ENCODE measurements at regions not wholly inside any gene's neighbourhood (a gene's known extent, or its start where the extent isn't known, plus 50 kb on each side); places are given as distances from the start of the nearest gene placed in this dataset.

DNA sequence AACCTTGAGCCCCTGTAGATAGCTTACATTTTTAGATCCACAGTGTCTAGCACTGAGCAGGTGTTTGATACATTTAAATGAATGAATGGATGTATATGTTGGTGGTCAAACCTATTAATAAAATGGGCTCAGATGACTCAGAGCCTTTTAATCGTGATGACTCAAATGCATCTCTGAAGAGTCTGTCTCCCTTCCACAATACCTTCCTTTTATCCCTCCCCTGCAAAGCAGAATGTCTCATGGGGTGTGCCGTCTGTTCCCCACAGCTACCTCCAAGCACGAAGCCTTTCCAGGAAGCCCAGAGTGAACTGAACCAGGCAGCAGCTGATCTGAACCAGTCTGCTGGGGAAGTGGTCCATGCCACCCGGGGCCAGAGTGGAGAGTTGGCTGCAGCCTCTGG, 303.5 kb upstream of the TPM1 start:
- DNase-seq: peak in 1 of 51 donors; percentile 27

DNA sequence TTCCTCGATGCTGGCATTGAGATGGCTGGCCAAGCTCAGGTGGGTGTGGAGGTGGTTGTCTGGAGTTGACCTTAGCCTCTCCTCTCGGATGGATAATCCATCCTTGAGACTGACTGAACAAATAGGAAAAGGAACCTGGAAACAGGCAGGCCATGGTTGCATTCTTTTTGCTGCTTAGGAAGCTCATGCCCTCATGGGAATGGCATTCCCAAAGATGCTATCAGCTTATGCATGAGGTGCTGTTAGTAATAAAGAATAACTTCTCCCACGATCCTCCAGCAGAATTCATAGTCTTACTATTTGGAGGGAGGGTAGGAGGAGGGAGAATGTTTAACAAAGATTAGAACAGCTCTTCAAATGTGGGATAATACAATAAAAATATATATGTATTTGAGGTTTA, 303.0 kb upstream of the TPM1 start:
- DNase-seq: no peak

DNA sequence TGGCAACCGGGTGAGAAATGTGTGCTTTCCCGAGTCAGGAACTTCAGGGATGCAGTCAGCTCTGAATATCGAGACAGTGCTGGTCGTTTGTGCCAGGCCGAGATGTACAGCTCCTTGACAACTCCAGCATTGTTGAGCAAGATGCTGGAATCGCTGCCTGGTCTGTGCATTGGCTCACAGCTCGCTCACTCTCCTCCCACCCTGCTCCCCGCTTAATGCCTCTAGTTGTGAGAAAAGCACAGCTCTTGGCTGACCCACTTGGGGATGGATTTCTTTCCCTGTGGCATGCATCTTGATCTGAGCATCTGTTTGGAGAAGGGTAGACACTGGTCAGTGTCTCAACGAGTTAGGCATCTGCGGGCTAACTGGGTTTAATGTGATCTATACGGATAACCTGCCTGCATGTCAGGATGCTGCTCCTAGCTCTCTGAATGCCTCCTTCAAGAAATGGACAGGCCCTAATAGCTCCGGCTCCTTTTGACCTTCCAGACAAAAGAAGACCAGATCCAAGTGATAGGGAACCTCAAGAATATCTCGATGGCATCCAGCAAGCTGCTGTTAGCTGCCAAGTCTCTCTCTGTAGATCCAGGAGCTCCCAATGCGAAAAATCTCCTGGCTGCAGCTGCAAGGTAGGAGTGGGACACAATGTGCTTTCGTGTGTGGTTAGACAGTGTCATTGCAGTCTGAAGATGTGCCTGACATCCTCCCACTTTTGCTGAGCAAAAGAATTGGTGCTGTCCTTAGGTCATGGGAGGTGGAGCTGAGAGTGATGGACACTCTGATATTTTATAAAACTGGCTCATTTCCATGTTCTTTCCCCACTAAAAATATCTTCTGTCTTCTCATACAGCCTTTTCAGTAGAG, 302.2 kb upstream of the TPM1 start:
- peak in 32 of 51 donors; percentile 10 to 79 (median 46) for DNase-seq

DNA sequence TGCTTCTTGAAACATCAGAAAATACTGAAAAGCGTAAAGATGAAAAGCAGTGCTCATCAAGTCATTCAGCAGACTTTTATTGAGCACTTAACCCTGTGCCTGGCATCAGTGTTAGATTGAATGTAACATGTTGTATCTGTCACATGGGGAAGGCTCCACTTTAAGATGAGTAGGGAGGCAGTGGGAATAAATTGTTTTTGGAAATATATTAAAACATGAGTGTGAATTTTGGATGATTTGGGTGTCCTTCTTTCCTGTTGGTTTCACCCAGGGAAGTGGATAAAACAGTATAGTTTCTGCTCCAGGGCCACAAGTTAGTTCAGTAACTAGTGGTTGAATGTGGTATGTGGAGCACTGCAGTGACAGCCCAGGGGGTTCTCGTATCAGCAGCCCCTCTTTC, 301.4 kb upstream of the TPM1 start:
- DNase-seq: peak in 1 of 51 donors; percentile 13

DNA sequence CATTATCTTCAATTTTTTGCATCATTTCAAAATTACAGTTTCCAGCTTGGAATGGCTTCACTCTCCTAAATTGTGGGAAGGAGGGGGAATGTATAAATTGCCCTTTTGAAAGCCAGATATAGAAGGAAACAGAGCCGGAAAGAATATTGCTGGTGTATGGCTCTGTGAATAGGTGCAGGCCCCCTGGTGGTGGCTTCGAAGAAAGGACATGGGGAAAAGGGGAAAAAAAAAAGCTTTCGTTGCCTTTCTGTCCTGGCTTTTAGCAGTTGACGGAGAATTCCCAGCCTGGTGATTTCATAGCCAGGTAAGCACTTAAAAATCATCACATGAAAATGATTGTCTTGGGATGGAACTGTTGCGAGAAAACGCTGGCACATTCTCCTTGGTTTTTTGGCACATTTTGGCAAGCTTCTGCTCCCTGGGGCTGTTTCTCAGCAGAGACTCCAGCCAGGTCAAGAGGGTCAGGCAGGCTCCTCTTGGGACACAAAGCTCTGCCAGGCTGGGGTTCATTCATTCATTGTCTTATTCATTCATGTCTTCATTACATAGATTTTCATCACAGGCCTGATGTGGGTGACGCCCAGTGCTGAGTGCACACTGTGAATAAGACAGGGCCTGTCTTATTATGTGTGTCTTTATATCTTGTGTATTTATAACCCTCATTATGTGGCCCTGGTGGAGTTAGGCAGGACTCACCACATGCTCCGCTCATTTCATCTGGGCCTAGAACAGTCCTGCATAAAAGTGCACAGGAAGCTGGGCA, 300.0 kb upstream of the TPM1 start:
- peak in 30 of 51 donors; percentile 10 to 78 (median 48) for DNase-seq

DNA sequence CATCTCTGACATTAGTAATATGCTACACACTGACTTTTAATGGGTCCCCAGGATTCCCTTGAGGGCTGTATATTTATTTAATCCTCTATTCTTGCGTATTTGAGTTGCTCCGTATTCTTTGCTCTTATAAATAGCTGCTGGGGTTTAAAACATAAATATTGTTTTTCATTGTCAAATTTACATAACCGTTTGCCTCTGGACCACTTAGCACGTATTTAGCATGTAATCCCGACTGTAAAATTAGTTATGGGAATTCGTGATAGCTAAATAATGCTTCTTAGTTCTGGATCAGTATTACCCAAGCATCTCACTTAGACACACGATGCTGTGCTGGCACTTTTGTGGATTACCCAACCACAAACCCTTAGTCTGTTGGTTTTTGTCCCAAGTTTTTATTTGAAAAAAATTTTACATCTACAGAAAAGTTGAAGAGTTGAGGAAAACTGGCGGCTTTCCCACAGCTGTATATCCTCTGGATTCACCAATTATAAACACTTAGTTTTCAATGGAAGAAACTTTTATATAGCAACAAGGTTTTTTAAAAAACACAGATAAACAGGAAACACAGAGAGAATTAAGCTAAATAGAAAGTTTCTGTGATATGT, 296.8 kb upstream of the TPM1 start:
- no peak for DNase-seq

DNA sequence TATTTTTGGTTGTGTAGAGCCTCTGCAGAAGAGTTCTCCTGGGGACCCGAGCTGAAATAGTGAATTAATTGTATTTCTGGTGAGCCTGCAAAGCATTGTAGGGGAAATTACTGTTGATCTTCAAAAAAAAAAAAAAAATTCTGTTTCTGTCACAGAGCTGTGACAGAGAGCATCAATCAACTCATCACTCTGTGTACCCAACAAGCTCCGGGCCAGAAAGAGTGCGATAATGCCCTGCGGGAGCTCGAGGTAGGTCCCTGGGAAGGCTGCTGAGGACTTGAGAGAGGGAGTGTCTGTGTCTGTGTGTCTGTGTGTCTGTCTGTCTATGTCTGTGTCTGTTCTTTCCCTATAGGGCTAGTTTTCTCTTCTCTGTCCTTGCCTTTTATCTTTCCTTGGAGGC, 294.4 kb upstream of the TPM1 start:
- no peak for DNase-seq

DNA sequence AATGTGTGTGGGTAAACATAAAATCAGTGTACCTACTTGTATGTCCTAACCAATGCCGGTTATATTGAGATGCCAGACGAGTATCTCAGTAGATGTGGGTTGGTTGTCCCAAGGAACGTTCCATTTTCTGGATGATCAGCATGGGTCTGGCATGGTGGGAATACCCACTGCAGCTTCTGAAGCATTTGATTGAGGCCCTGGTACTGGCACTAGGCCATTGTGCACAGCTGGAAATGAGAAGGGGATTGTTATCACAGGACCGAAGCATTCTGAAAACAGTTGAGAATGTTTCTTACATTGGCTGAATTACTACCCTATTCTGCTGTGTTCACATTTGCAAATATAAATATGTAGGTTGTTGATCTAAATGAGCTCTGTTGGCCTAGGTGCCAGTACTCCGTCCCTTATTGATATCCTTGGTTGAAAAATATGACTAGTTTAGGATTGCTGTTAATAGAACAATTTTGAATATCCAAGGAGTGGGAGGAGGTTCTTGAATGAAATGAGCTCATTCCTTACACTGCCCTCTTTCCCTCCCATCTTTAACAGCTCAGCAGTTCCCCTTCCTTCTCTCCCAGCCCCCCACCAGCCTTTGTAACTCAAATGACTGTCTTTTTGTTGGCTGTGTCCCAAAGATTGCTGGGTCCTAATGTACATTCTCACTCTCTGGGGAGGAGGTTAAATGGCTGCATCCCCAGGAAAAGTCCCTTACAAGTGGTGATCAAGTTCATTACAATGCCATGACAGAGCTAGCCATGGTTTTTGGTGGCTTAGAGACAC, 293.3 kb upstream of the TPM1 start:
- DNase-seq: peak in 23 of 51 donors; percentile 5 to 85 (median 29)

DNA sequence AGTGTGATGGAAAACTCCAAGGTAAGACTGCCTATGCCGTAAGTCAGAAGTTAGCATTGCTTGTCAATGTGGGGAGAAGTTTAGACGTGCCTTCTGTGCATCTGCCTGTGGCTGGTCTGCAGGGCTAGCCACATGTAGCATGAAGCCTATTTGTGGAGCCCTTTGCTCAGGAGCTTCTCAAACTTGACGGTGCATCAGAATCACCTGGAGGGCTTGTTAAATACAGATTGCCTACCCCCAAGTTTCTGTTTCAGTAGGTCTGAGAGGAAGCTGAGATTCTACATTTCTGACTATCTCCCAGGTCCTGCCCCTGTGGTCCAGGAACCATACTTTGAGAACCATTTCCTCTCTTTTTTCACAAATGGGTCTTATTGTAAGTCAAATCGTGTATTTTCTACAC, 292.1 kb upstream of the TPM1 start:
- DNase-seq: no peak

DNA sequence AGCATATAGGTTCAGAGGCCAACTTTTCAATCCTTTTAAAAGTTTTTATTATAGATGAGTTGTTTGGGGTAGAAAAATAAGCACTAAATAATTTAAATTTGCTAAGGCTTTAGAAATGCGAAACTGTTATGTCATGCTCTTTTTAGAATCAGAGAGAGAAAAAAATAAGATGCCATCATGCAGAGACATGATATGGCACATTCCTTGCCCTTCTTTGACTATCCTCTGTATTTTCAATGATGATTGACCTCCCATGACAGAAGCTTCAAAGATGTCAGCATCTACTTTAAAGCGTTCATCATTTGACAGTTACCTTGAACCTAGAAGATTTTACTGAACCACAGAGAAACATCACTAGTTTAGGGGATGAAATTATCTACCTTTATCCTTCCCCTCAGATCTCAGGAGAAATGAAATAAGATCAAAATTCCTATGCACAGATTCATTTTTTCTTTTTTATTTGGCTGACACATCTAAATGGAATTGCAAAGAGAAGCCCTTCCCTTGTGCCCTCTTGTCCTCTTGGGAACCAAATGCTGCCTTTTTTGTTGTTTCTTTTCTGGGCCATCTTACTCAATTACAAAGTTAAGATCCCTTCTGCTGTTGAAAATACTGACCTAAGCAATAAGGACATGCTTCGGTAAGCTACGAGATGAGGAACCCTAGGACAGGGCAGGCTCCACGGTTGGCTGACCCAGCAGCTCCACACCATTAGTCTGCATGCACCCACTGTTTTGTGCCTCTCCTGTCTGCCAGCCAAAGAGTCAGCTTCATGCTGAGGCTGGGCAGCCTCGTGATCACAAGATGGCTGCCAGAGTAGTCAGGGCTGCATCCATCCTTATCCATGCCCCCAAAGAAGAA, 289.7 kb upstream of the TPM1 start:
- no peak for DNase-seq

DNA sequence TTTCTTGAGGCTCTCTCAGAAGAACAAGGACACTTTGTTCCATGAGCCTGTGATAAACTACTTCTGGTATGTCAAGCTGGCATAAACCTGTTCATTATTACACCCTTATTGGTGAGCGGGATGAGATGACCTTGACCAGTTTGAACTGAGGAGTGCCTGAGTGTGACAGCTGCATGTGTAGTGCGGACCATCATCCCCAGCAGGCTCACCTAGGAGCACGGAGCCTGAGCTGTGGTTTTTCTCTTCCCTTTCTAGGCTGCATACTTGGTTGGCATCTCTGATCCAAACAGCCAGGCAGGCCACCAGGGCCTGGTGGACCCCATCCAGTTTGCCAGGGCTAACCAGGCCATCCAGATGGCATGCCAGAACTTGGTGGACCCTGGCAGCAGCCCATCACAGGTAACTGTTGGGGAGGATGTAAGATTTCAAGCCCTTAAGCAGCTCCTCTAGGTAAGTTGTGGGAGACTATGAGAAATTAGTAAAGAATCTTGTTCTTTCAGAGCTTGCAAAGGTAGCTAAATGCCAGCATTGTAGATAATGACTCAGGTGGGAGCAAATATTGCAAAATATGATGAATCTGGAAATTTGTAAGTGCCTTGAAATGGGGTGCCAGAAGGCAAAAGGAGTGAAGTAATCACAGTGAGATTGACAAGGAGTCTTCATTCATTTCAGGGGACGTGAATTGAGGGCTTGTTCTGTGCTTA, 288.9 kb upstream of the TPM1 start:
- no peak for DNase-seq

DNA sequence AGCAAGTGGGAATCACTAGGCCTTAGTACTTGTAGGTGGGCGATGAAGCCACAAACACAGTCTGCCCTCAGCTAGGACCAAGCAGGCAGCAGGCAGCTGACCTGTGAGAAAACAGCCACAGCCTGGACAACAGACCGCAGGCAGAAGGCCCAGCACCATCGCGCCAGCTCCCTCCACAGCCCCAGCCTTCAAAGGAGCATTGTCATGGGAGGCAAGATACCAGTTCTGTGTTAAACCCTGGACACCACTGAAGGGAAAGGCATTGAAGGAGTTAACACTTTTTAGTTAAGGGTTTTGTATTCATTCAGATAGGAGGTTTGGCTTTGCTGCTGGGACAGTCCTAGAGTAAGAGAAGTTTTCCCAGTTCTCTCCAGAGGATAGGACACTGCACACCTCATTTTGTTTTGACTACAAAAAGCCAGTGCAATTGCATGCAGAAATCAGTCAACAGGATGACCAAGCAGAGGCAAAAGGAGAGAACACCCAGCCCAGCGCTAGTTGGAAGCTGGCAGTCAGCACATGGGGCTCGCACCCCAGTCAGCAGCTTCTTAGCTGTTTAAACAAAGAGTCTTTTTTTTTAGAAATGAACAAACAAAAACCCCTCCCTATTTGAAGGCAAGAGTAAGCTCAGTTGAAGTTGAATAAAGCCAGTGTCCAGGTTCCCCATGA, 286.1 kb upstream of the TPM1 start:
- peak in 23 of 51 donors; percentile 11 to 74 (median 36) for DNase-seq

DNA sequence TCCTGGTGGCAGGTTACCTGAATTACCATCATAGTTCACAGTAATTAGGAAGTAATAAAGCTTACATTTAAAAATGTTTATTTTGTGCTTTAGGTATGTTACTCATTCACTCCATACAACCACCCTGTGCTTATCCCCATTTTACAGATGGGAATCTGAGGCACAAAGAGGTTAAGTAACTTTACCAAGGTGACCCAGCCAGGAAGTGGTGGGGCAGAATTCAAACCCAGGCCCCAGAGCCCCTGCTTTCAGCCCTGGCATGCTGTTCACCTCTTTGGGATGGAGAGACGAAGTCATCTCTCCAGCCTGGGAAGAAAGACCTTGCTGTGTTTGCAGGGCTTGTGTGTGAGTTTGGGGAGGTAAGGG, 285.6 kb upstream of the TPM1 start:
- DNase-seq: peak in 1 of 51 donors; percentile 4

DNA sequence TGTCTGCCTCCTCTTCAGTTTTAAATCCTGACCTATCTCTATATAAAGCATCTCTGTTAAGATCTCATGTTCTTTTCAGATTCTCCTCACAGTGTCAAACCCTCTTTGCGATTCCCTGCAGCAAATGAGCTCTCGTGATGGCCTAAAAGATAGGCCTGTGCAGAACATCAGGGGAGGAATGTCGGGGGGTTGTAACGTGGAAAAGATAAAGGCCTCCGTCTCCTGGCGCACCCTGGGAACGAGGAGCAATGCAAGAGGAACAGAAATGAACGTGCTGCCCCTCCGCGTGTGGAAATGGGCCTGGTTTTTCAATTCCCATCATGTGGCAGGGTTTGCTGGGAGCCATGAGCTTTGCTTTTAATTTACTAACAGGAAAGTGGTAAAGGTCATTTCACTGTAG, 285.0 kb upstream of the TPM1 start:
- peak in 3 of 51 donors; percentile 14 to 43 (median 17) for DNase-seq

DNA sequence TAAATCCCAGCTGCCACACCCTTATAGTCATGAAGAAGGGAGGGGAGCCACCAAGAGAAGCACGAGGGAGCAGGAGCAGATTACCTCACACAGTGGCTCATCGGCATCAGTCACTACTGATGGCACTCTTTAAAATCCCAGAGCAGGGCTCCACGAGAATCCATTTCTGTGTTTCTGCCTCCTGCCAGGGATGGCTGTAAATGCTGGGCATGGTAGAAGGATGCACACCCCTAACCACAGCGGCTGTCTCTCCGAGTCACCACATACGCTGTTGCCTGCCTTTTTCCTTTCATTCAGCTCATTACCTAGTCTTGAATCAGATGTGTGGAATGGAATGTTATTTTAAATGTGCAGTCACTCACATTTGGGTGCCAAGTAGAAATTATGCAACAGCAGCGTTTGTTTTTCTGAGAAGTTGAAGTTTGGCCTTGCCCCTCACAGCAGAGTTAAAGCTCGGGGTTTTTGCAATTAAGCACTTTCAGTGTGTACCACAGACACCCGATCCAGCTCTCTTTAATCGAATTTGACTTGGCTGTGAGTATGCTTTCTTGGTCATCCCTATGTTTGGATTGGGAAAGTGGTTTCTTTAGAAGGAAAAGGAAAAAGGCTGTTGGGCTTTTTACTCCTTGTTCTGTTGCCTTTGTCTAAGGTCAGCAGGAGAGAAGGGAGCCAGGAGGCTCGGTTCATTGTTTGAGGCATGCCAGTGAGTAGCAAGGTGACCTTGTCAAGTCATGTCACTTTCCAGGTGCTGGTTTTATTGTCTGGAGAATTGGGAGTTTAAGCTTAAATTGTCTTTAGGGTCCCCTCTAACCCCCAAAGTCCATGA, 284.2 kb upstream of the TPM1 start:
- DNase-seq: peak in 14 of 51 donors; percentile 12 to 79 (median 25)

DNA sequence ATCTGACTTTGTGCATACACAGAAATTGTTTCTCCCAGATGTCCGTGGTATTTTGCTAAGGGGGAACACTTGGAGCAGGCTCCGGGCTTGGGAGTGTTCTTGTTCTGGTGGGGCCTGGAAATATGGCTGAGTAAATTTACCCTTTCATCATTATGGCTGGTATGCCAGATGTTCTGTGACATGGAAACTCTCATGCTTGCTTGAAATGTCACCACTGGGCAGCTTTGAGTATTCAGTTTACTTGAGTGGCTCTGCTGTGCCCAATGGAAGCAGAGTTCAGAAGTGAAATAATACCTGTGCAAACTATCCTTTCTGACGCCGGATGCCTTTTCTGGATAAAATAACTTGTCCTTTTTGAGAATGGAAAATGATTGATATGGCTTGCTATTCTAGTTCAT, 283.6 kb upstream of the TPM1 start:
- DNase-seq: no peak

DNA sequence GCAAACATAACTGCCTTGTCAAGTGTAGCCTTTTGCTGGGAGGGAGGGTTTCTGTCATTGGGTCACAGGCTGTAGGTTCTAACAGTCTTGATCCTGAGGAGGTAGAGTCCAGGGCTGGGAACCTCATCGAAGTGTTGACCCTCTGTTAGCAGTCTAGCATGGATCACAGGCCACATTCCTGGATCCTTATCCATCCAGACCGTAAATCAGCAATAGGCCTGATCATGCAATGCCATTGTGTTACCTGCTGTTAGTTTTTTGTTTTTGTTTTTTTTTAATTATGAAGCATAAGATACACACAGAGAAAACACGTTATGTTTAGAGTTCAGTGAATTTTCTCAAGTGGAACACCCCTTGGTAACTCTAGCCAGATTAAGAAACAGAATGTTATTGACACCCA, 282.0 kb upstream of the TPM1 start:
- no peak for DNase-seq

DNA sequence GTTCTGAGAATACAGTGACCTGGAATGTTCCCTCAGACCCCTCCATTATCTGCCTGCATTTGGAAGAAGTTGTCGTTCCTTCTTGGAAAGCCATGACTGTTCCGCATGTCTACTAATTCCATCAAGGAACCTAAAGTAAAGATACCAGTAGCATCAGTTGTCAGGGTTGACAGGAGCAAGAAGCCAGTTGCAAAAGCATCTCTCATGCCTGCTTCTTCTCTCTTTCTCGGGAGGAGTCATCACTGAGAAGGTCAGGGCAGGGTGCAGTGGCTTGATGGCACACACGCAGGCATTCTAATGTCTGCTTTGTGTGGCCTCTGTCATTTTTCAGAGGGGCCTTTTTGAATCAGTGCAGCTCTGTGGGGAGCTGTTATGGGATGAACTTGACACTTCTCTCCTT, 276.6 kb upstream of the TPM1 start:
- DNase-seq: no peak

Measured in hypothalamus (tissue), 51 donors.